ENCODE measurements at regions not wholly inside any gene's neighbourhood (a gene's known extent, or its start where the extent isn't known, plus 50 kb on each side); places are given as distances from the start of the nearest gene placed in this dataset.

DNA sequence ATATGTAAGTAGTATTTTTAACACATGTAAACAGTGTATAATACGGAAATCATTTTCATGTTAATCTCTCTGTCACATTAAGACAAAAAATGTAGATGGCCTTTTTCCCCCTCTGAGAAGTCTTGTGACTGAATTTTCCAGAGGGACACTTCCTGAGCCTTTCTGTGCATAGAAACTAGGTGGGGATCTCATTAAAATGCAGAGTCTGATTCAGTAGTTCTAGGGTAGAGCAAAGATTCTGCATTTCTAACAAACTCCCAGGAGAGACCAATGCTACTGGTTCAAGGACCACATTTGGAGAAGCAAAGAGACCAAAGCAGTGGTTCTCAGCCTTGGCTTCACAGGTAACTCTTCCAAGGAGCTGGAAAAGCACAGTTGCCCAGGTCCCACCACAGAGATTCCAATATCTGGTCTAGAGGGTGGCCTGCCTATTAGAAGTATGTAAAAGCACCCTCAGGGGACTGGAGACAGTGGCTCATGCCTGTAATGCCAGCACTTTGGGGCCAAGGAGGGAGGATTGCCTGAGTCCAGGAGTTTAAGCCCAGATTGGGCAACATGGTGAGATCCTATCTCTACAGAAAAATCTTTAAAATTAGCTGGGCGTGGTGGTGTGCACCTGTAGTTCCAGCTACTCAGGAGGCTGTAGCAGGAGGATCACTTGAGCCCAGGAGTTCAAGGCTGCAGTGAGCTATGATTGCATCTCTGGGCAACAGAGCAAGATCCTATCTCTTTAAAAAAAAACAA, 378.5 kb downstream of the KIF16B start:
- WGBS, 3 donors: 90 to 97% (median 95%) methylated on average over 2 of the region's 2 CpGs
- H3K4me3 ChIP-seq: no peak overlapping the region

DNA sequence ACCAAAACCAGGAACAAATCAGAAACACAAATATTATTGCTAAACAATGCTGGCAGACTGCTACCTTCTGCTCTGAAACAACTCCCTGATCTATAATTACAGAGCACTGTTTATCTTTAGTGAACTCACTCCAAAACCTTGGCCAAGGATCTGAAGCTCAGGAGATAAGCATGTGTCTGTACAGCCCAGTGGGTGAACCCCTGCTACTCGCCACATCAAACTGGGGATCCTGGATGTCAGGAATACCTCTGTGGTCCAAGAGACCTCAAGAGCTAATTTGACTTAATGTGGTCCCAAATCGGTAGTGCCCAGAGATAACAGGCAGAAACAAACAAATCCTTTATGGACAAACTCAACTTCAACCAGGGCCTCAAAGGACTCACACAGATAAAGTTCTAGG, 381.8 kb downstream of the KIF16B start:
- DNase-seq: no peak
- Histone ChIP-seq H3K36me3 (ENCODE audit: insufficient read depth in 1 of 2, low read depth in 1 of 2) (no peaks in the 10 kb centered on the region), H3K4me3 (no peak overlapping the region), H3K27me3 (ENCODE audit: insufficient read depth in 3 of 3, low read length in 2 of 3) (no peaks in the 10 kb centered on the region), H3K27ac (no peak overlapping the region), H3K4me1 (no peaks in the 10 kb centered on the region), H3K9me3 (no peaks in the 10 kb centered on the region)
- intact Hi-C loops (cut with DNase I): no loop called here
- no peak for ATAC-seq
- WGBS, 3 donors: 80 to 86% (median 86%) methylated on average over 2 of the region's 2 CpGs
- TF ChIP-seq, protein P1, sequence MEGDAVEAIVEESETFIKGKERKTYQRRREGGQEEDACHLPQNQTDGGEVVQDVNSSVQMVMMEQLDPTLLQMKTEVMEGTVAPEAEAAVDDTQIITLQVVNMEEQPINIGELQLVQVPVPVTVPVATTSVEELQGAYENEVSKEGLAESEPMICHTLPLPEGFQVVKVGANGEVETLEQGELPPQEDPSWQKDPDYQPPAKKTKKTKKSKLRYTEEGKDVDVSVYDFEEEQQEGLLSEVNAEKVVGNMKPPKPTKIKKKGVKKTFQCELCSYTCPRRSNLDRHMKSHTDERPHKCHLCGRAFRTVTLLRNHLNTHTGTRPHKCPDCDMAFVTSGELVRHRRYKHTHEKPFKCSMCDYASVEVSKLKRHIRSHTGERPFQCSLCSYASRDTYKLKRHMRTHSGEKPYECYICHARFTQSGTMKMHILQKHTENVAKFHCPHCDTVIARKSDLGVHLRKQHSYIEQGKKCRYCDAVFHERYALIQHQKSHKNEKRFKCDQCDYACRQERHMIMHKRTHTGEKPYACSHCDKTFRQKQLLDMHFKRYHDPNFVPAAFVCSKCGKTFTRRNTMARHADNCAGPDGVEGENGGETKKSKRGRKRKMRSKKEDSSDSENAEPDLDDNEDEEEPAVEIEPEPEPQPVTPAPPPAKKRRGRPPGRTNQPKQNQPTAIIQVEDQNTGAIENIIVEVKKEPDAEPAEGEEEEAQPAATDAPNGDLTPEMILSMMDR (IDR thresholded peaks at IDR 0.05): no peak

More for the DNA sequence above, 378.5 kb downstream of the KIF16B start:
- H3K36me3 ChIP-seq (ENCODE audit: insufficient read depth in 1 of 2, low read depth in 1 of 2): no peaks in the 10 kb centered on the region
- H3K4me1 ChIP-seq: no peaks in the 10 kb centered on the region
- H3K27me3 ChIP-seq (ENCODE audit: insufficient read depth in 3 of 3, low read length in 2 of 3): no peaks in the 10 kb centered on the region
- ATAC-seq (no peak), DNase-seq (no peak)
- peaks cover 7% of the 10 kb centered on the region for H3K9me3 ChIP-seq
- intact Hi-C loops (cut with DNase I): no loop called here
- TF ChIP-seq, protein P1 (IDR thresholded peaks at IDR 0.05): no peak
- no peak overlapping the region for H3K27ac ChIP-seq

DNA sequence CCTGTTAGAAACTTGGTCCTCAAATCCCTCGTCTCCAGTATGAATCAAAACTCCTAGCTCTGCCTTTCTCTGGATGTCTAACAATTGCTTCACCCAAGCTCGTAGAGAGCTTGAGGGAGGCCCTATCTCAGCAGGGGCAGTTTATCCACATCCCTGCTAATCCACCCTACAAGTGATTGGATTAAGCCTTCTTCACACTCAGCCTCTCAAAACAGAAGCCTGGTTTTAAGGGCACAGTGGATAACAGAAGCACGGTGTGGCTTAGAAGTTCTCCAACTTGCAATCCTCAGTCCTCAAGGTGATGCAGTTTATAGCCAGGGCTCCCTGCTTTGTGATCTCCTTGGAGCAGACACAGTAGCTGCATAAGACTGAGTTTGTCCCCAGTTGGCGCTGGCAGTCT, 383.9 kb downstream of the KIF16B start:
- Histone ChIP-seq H3K27me3 (ENCODE audit: insufficient read depth in 3 of 3, low read length in 2 of 3) (no peaks in the 10 kb centered on the region), H3K4me1 (no peaks in the 10 kb centered on the region), H3K9me3 (no peaks in the 10 kb centered on the region), H3K4me3 (no peak overlapping the region), H3K36me3 (ENCODE audit: insufficient read depth in 1 of 2, low read depth in 1 of 2) (no peaks in the 10 kb centered on the region), H3K27ac (no peak overlapping the region)
- 38 to 53% (median 43%) methylated on average over 4 of the region's 4 CpGs for WGBS, 3 donors
- intact Hi-C loops (cut with DNase I): no loop called here
- ATAC-seq (no peak), DNase-seq (no peak)
- TF ChIP-seq, protein P1 (IDR thresholded peaks at IDR 0.05): no peak

DNA sequence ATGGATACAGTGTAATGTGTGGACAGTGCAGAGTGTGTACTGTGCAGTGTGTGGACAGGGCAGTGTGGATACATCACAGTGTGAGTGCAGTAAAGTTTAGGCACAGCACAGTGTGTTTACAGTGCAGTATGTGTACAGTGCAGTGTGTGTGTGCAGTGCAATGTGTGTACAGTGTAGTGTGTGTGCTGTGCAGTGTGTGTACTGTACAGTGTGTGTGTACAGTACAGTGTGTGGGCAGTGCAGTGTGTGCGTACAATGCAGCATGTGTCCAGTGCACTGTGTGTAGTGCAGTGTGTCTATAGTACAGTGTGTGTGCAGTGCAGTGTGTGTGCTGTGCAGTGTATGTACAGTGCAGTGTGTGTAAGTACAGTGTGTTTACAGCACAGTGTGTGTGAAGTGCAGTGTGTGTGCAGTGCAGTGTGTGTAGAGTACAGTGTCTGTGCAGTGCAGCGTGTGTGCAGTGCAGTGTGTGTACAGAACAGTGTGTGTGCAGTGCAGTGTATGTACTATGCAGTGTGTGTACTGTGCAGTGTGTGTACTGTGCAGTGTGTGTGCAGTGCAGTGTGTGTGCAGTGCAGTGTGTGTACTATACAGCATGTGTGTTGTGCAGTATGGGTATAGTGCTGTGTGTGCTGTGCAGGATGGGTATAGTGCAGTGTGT, 385.2 kb downstream of the KIF16B start:
- no peak for ATAC-seq
- TF ChIP-seq, protein P1 (IDR thresholded peaks at IDR 0.05): no peak
- Histone ChIP-seq H3K27me3 (ENCODE audit: insufficient read depth in 3 of 3, low read length in 2 of 3) (no peaks in the 10 kb centered on the region), H3K36me3 (ENCODE audit: insufficient read depth in 1 of 2, low read depth in 1 of 2) (no peaks in the 10 kb centered on the region), H3K4me1 (no peaks in the 10 kb centered on the region), H3K27ac (no peak overlapping the region), H3K9me3 (no peaks in the 10 kb centered on the region), H3K4me3 (no peak overlapping the region)
- WGBS, 3 donors: 93 to 97% (median 97%) methylated on average over 2 of the region's 2 CpGs
- no peak for DNase-seq
- intact Hi-C loops (cut with DNase I): no loop called here

All from psoas muscle (tissue), 7 donors.